ENCODE measurements at regions not wholly inside any gene's neighbourhood (a gene's known extent, or its start where the extent isn't known, plus 50 kb on each side); places are given as distances from the start of the nearest gene placed in this dataset.

DNA sequence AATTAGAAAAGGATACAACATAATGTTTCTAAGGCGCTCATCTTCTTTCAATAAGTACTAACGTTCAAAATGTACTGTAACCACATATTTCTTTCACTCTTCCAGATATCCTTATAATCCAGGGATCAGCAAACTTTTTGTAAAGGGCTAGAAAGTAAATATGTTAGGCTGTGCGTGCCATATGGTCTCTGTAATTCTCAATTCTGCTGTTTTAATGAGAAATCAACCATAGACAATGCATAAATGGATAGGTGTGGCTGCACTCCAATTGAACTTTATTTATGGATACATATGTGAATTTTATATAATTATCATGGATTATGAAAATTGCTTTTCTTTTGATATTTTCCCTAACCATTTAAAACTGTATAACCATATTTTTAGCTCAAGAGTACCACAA lies 459.4 kb downstream of the EPHA4 start:
- no peak for DNase-seq (ENCODE audit: extremely low spot score)
- ChIA-PET CTCF (no interaction called here), POLR2A (no interaction called here)
- TF ChIP-seq SUZ12 (IDR thresholded peaks at IDR 0.05), result no peak
- no peak for TF ChIP-seq ZNF384 (IDR thresholded peaks at IDR 0.05)
- no peak for TF ChIP-seq BHLHE40 (IDR thresholded peaks at IDR 0.05; ENCODE audit: borderline replicate concordance)
- TF ChIP-seq PKNOX1 (IDR thresholded peaks at IDR 0.05), result no peak
- TF ChIP-seq FOXK2 (IDR thresholded peaks at IDR 0.05), result no peak
- no peak for TF ChIP-seq HDGF (IDR thresholded peaks at IDR 0.05; ENCODE audit: borderline replicate concordance)
- TF ChIP-seq FOXA1 (IDR thresholded peaks at IDR 0.05), result no peak
- no peak for TF ChIP-seq L3MBTL2 (conservative IDR thresholded peaks at IDR 0.05)
- no peak for TF ChIP-seq FOXM1 (IDR thresholded peaks at IDR 0.05; ENCODE audit: borderline replicate concordance)
- TF ChIP-seq TARDBP (IDR thresholded peaks at IDR 0.05), result no peak
- no peak for TF ChIP-seq ELF4 (IDR thresholded peaks at IDR 0.05)
- no peak for TF ChIP-seq LEF1 (IDR thresholded peaks at IDR 0.05; ENCODE audit: borderline replicate concordance)

DNA sequence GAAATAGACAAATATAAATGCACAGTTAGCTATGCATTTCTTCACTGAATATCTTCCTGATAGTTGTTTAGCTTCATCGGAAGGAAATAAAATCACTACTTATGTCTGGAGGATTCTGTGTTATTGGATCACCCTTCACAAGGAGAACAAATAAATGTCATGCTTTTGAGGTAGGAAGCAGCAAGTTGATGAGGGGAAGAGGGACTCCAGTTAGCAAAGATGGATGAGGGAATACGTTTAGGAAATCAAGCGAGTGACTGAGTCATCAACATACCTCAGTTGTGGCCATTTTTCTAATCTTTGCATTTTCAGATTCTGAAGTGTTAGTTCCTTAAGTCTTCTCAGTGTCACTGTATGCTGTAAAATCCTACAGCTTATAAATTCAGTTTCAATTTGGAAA lies 456.2 kb downstream of the EPHA4 start:
- DNase-seq (ENCODE audit: extremely low spot score), result no peak
- TF ChIP-seq SP1 (IDR thresholded peaks at IDR 0.05) (no peak), CTBP1 (IDR thresholded peaks at IDR 0.05; ENCODE audit: borderline replicate concordance) (no peak), FOXA1 (IDR thresholded peaks at IDR 0.05) (no peak), NFRKB (IDR thresholded peaks at IDR 0.05) (no peak), PKNOX1 (IDR thresholded peaks at IDR 0.05) (no peak), LEF1 (IDR thresholded peaks at IDR 0.05; ENCODE audit: borderline replicate concordance) (no peak), FOXM1 (IDR thresholded peaks at IDR 0.05; ENCODE audit: borderline replicate concordance) (no peak), TARDBP (IDR thresholded peaks at IDR 0.05) (no peak), ELF4 (IDR thresholded peaks at IDR 0.05) (no peak), SUZ12 (IDR thresholded peaks at IDR 0.05) (no peak), ZNF384 (IDR thresholded peaks at IDR 0.05) (no peak), L3MBTL2 (conservative IDR thresholded peaks at IDR 0.05) (no peak), ARNT (IDR thresholded peaks at IDR 0.05) (no peak), FOXK2 (IDR thresholded peaks at IDR 0.05) (no peak), BHLHE40 (IDR thresholded peaks at IDR 0.05; ENCODE audit: borderline replicate concordance) (no peak)
- ChIA-PET CTCF (no interaction called here), POLR2A (no interaction called here)

GRCh38 chr2:221120643-221121042 lies 451.5 kb downstream of the EPHA4 start:
- TF ChIP-seq BHLHE40 (IDR thresholded peaks at IDR 0.05; ENCODE audit: borderline replicate concordance) (no peak), ELF4 (IDR thresholded peaks at IDR 0.05) (no peak), SP1 (IDR thresholded peaks at IDR 0.05) (no peak), HDGF (IDR thresholded peaks at IDR 0.05; ENCODE audit: borderline replicate concordance) (no peak), TARDBP (IDR thresholded peaks at IDR 0.05) (no peak), PKNOX1 (IDR thresholded peaks at IDR 0.05) (no peak), ZNF384 (IDR thresholded peaks at IDR 0.05) (no peak), FOXA1 (IDR thresholded peaks at IDR 0.05) (no peak), SUZ12 (IDR thresholded peaks at IDR 0.05) (no peak)
- POLR2A ChIA-PET, result no interaction called here
- DNase-seq (ENCODE audit: extremely low spot score), result no peak
- CTCF ChIA-PET, result no interaction called here

- TF ChIP-seq SUZ12 (IDR thresholded peaks at IDR 0.05) (no peak), CTBP1 (IDR thresholded peaks at IDR 0.05; ENCODE audit: borderline replicate concordance) (no peak), NFRKB (IDR thresholded peaks at IDR 0.05) (no peak), BHLHE40 (IDR thresholded peaks at IDR 0.05; ENCODE audit: borderline replicate concordance) (no peak), FOXK2 (IDR thresholded peaks at IDR 0.05) (no peak), L3MBTL2 (conservative IDR thresholded peaks at IDR 0.05) (no peak)
- POLR2A ChIA-PET, result no interaction called here
- CTCF ChIA-PET, result no interaction called here
These were observed 448.7 kb downstream of the EPHA4 start for GRCh38 chr2:221123396-221123795.

DNA sequence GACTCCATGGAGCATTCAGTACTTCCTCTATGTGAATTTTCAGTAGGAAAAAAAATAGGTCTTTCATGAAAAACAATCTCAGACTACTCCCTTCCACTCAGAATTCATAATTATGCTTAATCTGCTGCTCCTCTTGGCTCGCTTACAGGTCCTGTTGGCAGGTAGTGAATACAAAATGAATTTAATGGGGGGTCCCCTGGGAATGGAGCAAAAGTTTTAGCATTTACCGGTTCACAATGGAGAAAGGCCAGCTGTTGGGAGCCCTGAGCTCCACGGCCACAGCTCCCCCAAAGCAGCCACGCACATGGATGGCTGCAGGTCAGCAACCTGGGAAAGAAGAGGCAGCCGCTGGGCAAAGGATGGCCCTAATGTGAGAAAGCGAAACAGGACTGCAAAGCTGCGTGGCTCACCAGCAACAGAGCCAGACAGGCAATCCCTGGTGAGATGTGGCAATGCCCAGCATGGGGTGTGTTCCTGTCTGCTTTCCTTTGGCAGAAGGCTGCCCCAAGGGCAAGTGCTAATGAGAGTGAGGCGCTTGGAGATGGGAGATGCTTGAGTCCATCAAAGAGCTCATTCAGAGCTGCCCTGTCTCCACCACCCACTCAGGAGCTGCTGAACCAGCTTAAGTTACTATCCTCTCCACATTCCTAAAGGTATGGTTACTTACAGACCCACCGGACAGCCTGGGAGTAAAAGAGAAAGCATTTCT lies 447.4 kb downstream of the EPHA4 start:
- CTCF ChIA-PET, result interaction anchor here (0.5 to 0.6 kb wide), 2 partner anchors 22 to 348 kb away, joined by 3 read pairs; no protein-coding TSS in a partner anchor

More at GRCh38 chr2:221123396-221123795, 448.7 kb downstream of the EPHA4 start:
- DNase-seq (ENCODE audit: extremely low spot score), result no peak

More for the DNA sequence above, 447.4 kb downstream of the EPHA4 start:
- TF ChIP-seq FOXA1 (IDR thresholded peaks at IDR 0.05) (no peak), CTBP1 (IDR thresholded peaks at IDR 0.05; ENCODE audit: borderline replicate concordance) (no peak), TARDBP (IDR thresholded peaks at IDR 0.05) (no peak), SUZ12 (IDR thresholded peaks at IDR 0.05) (no peak), FOXK2 (IDR thresholded peaks at IDR 0.05) (no peak), FOXM1 (IDR thresholded peaks at IDR 0.05; ENCODE audit: borderline replicate concordance) (no peak), ELF4 (IDR thresholded peaks at IDR 0.05) (no peak), ARNT (IDR thresholded peaks at IDR 0.05) (no peak), LEF1 (IDR thresholded peaks at IDR 0.05; ENCODE audit: borderline replicate concordance) (no peak), HDGF (IDR thresholded peaks at IDR 0.05; ENCODE audit: borderline replicate concordance) (no peak), SP1 (IDR thresholded peaks at IDR 0.05) (no peak), BHLHE40 (IDR thresholded peaks at IDR 0.05; ENCODE audit: borderline replicate concordance) (no peak), ZNF384 (IDR thresholded peaks at IDR 0.05) (no peak), NFRKB (IDR thresholded peaks at IDR 0.05) (no peak), PKNOX1 (IDR thresholded peaks at IDR 0.05) (no peak), L3MBTL2 (conservative IDR thresholded peaks at IDR 0.05) (no peak)
- no peak for DNase-seq (ENCODE audit: extremely low spot score)
- POLR2A ChIA-PET, result no interaction called here

Data from HEK293T (cell line).